ENCODE measurements at regions not wholly inside any gene's neighbourhood (a gene's known extent, or its start where the extent isn't known, plus 50 kb on each side); places are given as distances from the start of the nearest gene placed in this dataset.
A peak's percentile ranks its signal among the peaks of the same experiment; 100 is the strongest.

- BruUV-seq (replicated peaks): no TSS peak
- H3K36me3 ChIP-seq (ENCODE audit: control insufficient read depth, insufficient read depth, low read length): peaks cover 17% of the 10 kb centered on the region
- TF ChIP-seq RAD21 (IDR thresholded peaks at IDR 0.05; ENCODE audit: low read length): no peak
- no peak for TF ChIP-seq FOS (IDR thresholded peaks at IDR 0.05; ENCODE audit: low read depth, low read length)
- TF ChIP-seq, protein P1, sequence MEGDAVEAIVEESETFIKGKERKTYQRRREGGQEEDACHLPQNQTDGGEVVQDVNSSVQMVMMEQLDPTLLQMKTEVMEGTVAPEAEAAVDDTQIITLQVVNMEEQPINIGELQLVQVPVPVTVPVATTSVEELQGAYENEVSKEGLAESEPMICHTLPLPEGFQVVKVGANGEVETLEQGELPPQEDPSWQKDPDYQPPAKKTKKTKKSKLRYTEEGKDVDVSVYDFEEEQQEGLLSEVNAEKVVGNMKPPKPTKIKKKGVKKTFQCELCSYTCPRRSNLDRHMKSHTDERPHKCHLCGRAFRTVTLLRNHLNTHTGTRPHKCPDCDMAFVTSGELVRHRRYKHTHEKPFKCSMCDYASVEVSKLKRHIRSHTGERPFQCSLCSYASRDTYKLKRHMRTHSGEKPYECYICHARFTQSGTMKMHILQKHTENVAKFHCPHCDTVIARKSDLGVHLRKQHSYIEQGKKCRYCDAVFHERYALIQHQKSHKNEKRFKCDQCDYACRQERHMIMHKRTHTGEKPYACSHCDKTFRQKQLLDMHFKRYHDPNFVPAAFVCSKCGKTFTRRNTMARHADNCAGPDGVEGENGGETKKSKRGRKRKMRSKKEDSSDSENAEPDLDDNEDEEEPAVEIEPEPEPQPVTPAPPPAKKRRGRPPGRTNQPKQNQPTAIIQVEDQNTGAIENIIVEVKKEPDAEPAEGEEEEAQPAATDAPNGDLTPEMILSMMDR (conservative IDR thresholded peaks at IDR 0.05; ENCODE audit: low read depth, low read length): no peak
- TF ChIP-seq NFE2L2 (IDR thresholded peaks at IDR 0.05; ENCODE audit: low read depth, low read length): no peak
- TF ChIP-seq USF2 (IDR thresholded peaks at IDR 0.05; ENCODE audit: low read depth, low read length): no peak
- TF ChIP-seq BHLHE40 (IDR thresholded peaks at IDR 0.05; ENCODE audit: low read depth, low read length): no peak
- TF ChIP-seq, protein P2, sequence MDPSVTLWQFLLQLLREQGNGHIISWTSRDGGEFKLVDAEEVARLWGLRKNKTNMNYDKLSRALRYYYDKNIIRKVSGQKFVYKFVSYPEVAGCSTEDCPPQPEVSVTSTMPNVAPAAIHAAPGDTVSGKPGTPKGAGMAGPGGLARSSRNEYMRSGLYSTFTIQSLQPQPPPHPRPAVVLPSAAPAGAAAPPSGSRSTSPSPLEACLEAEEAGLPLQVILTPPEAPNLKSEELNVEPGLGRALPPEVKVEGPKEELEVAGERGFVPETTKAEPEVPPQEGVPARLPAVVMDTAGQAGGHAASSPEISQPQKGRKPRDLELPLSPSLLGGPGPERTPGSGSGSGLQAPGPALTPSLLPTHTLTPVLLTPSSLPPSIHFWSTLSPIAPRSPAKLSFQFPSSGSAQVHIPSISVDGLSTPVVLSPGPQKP (IDR thresholded peaks at IDR 0.05; ENCODE audit: borderline replicate concordance, low read depth, low read length): no peak
- TF ChIP-seq POLR2A (IDR thresholded peaks at IDR 0.05; ENCODE audit: low read depth, low read length): no peak
- no peak for TF ChIP-seq MAZ (IDR thresholded peaks at IDR 0.05; ENCODE audit: borderline replicate concordance, low read depth, low read length)
- TF ChIP-seq MAFK (IDR thresholded peaks at IDR 0.05; ENCODE audit: low read depth, low read length): no peak
- no peak for TF ChIP-seq CEBPB (IDR thresholded peaks at IDR 0.05; ENCODE audit: low read depth, low read length)
- no peak for TF ChIP-seq MXI1 (IDR thresholded peaks at IDR 0.05; ENCODE audit: borderline replicate concordance, low read depth, low read length)
- TF ChIP-seq RCOR1 (IDR thresholded peaks at IDR 0.05; ENCODE audit: insufficient replicate concordance, low read length): no peak
- no peak for TF ChIP-seq SMC3 (IDR thresholded peaks at IDR 0.05; ENCODE audit: low read depth, low read length)
Measured at GRCh38 chr14:71687166-71687831, 244.9 kb upstream of the RGS6 start.

More at GRCh38 chr14:71687166-71687831, 244.9 kb upstream of the RGS6 start:
- dilution Hi-C loops (cut with HindIII; ENCODE audit: low sequenced_read_pairs, unreplicated experiment): no loop called here
- Histone ChIP-seq H3K4me1 (ENCODE audit: control insufficient read depth, insufficient read depth, low read length) (peaks cover 13% of the 10 kb centered on the region), H3K79me1 (ENCODE audit: low read depth in 1 of 2, low read length in 2 of 2) (peaks cover 14 to 19% of the 10 kb centered on the region in 2 experiments; a peak in 3 of 4 replicates), H4K20me1 (ENCODE audit: insufficient read depth, low read length) (no peaks in the 10 kb centered on the region), H3K4me2 (ENCODE audit: low read depth, low read length) (no peak overlapping the region), H3K9me1 (ENCODE audit: insufficient read depth, low read length) (peaks cover 14% of the 10 kb centered on the region; the same call in 1 of the 2 replicates), H3K27me3 (ENCODE audit: control insufficient read depth, insufficient read depth, low read length) (no peaks in the 10 kb centered on the region), H3K9ac (ENCODE audit: low read depth, low read length) (peak overlapping the region; percentile 57), H3K27ac (ENCODE audit: insufficient read depth, low read length) (peak overlapping the region; percentile 58; the same call in 1 of the 2 replicates), H2BK120ac (ENCODE audit: low read depth, low read length) (peak overlapping the region; percentile 30; the same call in 1 of the 2 replicates), H2AFZ (replicated peaks; ENCODE audit: low read length, poor library complexity) (no peak overlapping the region), H3K23ac (ENCODE audit: low read depth, low read length) (0 out of 2 replicates have a peak overlapping the region, but pooled peaks have one; percentile 24), H3K9me3 (ENCODE audit: control insufficient read depth, insufficient read depth, low read length) (no peaks in the 10 kb centered on the region), H3K4ac (ENCODE audit: low read depth, low read length) (no peak overlapping the region; the same call in 1 of the 2 replicates), H4K5ac (ENCODE audit: low read depth, low read length) (peak overlapping the region; percentile 40; the same call in 1 of the 2 replicates), H4K91ac (ENCODE audit: insufficient read depth, low read depth, low read length) (peak overlapping the region; percentile 40; the same call in 1 of the 2 replicates), H4K8ac (ENCODE audit: low read depth in 2 of 2, low read length in 2 of 2) (peak overlapping the region in 1 of 2 experiments; percentile 27; a peak in 1 of 4 replicates), H2AK5ac (ENCODE audit: low read depth, low read length) (0 out of 2 replicates have a peak overlapping the region, but pooled peaks have one; percentile 10), H2BK5ac (ENCODE audit: low read depth, low read length, poor library complexity, severe bottlenecking) (peak overlapping the region; percentile 64), H3K18ac (ENCODE audit: low read depth, low read length) (0 out of 2 replicates have a peak overlapping the region, but pooled peaks have one; percentile 42), H3K4me3 (ENCODE audit: insufficient read depth, low read depth, low read length) (no peak overlapping the region), H3K56ac (ENCODE audit: extremely low read depth, insufficient read depth, low read length) (no peak overlapping the region; the same call in 1 of the 2 replicates), H2AK9ac (replicated peaks; ENCODE audit: low read depth, low read length, poor library complexity) (no peak overlapping the region), H2BK15ac (ENCODE audit: low read depth, low read length) (peak overlapping the region; percentile 41; the same call in 2 of the 3 replicates), H2BK20ac (ENCODE audit: low read depth, low read length) (peak overlapping the region; percentile 36; the same call in 1 of the 2 replicates), H3K14ac (replicated peaks; ENCODE audit: low read depth, low read length) (peak overlapping the region; percentile 40; the same call in 1 of the 2 replicates)
- intact Hi-C loops (cut with micrococcal nuclease): no loop called here
- in situ Hi-C loops (cut with MboI; ENCODE audit: low sequenced_read_pairs): no loop called here
- POLR2A ChIA-PET (ENCODE audit: unreplicated experiment): no interaction called here
- ATAC-seq (ENCODE audit: low read depth): peak; percentile 25
- DNase-seq: peak; percentile 46
- CTCF ChIA-PET: interaction anchor here (0.6 kb wide), 2 partner anchors 124 to 730 kb away, joined by 3 to 6 read pairs; no protein-coding TSS in a partner anchor
- WGBS, 2 experiments (ENCODE audit: extremely low coverage in 2 of 2, insufficient read length in 1 of 2): no CpG with 5 or more reads among the region's 2 CpGs
